GM18907 (cell line): ENCODE measurements at regions not wholly inside any gene's neighbourhood (a gene's known extent, or its start where the extent isn't known, plus 50 kb on each side); places are given as distances from the start of the nearest gene placed in this dataset.

Source experiments
- ATAC-seq: cut with Tn5 transposase; IDR thresholded peaks from one replicate; pipeline ENCODE4 v1.9.1; 2021; ENCODE audit warnings: mild to moderate bottlenecking, moderate library complexity; ENCODE audit not compliant: unreplicated experiment

- ATAC-seq: no peak
Observed at GRCh38 chr17:15112846-15113617, 152.1 kb downstream of the PMP22 start.

DNA sequence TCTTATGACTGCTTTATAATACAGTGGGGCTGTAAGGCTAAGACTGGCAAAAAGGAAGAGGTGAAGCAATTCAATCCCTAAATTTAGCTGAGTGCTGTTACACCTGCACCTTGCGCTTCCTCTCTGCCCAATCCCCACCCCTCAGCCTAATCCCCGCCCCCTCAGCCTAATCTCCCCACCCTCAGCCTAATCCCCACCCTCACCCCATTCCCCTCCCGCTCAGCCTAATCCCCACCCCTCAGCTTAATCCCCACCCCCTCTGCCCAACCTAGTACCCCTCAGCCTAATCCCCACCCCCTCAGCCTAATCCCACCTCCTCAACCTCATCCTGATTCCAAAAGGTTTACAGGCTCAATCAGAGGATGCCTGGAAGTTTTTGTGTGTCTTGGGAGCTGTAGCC, 155.5 kb downstream of the PMP22 start:
- ATAC-seq: no peak

DNA sequence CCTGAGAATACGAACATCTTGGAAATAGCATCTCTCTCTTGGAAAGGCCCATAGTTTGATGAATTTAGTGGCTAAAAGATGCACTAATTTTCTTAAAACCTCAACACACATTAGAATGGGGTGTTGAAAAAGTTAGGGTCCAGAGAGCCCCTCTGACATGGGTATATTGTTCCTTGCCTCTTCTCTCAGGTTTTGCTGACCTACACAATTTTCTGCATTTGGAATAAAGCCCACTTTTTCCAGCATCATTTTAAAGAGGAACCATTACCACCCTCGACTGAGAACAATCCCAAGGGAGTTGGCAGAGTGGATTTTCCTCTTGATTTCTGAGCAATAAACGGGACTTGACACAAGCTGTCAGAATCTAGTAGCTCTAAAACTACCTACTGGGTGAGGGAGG, 156.1 kb downstream of the PMP22 start:
- no peak for ATAC-seq

- ATAC-seq: no peak
Observed at GRCh38 chr17:15106540-15106939, 158.6 kb downstream of the PMP22 start.

- ATAC-seq: no peak
Observed at GRCh38 chr17:15103785-15104184, 161.3 kb downstream of the PMP22 start.

GRCh38 chr17:15101175-15101574, 164.0 kb downstream of the PMP22 start:
- ATAC-seq: no peak

DNA sequence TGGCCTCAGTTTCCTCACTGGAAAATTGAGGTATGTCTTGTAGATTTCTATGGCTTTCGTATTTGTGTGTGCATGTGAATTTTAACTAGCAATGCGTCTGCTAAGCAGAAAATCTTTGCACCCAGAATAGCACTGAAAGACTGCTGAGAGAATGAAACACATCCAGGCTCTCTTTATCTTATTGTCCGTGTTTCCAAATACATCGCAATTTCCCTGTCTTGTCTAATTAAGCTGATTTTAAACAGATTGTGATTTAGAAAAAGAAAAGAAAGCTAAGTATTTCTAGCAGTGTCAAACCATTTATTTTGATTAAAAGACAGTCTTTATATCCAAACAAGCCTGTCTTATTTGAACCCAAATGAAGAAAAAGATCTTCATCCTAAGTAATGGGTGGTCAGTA, 168.6 kb downstream of the PMP22 start:
- no peak for ATAC-seq

GRCh38 chr17:15095935-15096334, 169.2 kb downstream of the PMP22 start:
- ATAC-seq: no peak

GRCh38 chr17:15092762-15093161, 172.4 kb downstream of the PMP22 start:
- ATAC-seq: no peak

DNA sequence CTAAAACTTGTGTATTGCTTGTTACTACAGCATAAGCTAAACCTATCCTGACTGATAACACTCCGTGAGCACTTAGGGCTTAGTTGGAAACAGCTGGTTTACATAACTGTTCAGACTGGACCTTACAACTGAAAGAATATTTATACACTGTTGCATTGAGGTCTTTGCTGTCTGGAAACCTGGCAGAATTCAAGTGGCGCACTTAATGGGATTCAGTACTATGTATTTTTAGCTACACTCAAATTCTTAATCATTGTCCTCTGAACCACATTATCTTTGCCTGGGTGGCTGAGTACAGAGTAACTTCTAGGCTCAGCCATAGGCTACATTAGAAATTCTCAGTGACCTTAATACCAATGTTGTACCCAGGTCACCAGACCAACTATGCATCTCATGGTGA, 172.9 kb downstream of the PMP22 start:
- ATAC-seq: no peak

GRCh38 chr17:15091825-15092224, 173.3 kb downstream of the PMP22 start:
- ATAC-seq: no peak

GRCh38 chr17:15090533-15090932, 174.6 kb downstream of the PMP22 start:
- ATAC-seq: no peak

- no peak for ATAC-seq
Observed at GRCh38 chr17:15087946-15088345, 177.2 kb downstream of the PMP22 start.

DNA sequence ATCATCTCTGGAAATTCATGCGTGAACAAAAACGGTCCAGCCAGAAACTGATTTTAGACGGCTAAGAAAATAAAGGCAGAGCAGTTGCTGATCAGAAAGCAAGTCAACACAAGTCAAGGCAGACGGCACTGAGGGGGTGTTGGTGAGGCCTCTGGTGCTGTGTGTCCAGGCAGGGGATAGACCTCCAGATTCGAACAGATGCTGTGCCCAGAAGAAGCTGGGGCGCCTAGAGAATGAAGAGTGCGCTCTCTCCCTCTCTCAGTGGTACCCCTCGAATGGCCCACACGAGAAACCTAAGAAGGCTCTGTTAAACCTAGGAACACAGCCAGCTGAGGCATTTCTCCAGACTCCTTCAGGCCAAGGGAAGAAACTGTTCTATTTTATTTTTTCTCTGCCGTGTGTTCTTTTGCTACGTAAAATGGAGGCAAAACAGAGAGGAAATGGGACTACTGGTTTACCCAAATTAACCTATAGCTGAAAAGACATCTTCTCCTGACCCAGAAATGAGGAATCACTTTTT, 178.3 kb downstream of the PMP22 start:
- ATAC-seq: no peak

DNA sequence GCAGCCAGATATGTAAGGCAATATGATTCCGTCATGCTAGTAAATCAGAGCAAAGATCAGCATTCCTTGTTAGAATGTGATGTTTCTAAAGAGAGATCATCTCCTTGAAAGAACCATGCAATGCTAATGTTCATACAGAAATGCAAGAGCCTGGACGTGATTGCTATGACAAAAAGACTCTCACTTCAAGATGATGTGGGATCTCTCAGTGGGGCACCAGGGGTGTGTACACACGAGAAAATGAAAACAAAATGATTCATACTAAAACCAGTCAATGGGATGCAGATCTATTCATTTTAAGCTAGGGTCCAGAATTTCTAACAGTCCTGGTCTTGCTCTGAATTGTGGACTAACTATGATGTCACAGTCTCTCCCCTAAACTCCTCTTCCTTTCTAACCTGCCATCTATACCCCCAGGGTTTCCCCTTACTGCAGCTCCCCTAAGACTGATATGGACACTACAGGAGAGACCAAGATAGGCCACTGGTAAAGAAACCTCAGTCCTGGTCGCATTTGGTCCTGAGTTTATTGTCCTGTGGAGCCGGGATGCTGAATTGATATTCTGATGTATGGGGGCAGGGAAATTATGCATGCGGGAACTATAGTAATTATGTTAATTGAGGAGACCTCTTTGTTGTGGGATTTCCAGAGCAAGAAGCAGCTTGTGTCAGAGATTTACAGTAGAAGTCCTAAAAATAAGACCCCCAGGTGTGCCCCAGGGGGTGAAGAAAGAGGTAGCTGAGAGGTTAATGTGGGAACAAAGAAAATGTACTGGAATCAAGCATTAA, 179.0 kb downstream of the PMP22 start:
- ATAC-seq: no peak

DNA sequence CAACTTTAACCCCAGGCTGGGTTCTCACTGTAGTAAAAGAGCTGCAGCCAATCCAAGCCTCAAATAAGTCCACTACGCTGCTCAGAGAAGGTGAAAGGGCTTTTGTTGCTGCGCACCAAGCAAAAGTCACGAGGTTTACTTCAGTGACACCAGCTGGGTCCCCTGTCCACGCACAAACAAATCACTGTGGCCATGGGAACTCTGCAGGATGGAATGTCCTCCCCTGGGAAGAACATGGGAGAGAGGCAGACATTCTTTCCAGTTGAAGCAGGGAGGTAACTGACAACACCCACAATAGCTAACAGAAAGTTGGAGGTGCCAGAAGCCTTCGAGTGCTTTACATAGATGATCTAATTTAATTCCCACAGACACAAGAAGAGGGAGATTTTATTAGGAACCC, 181.9 kb downstream of the PMP22 start:
- no peak for ATAC-seq

DNA sequence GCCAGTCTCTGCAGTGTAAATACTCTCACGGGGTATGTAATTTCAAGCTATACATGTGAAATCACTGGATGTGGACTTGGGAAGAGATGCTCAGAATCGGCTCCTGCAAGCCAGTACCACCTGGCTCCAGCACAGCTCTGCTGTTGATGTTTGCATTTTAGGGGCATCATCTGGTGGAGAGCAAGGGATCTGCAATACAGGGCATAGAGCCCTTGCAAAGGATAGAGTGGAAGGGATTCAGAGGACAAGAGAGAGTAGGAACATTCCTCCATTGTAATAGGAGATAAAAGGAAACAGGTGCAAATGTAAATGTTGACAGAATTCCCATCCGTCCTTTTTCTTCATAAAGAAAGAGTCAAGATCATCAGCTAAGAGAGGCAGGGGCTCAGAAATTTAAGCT, 184.1 kb downstream of the PMP22 start:
- ATAC-seq: no peak

GRCh38 chr17:15078570-15078969, 186.6 kb downstream of the PMP22 start:
- ATAC-seq: no peak

- ATAC-seq: no peak
Observed at GRCh38 chr17:15076991-15077663, 188.0 kb downstream of the PMP22 start.

- ATAC-seq: no peak
Observed at GRCh38 chr17:15051933-15052332, 213.2 kb downstream of the PMP22 start.

DNA sequence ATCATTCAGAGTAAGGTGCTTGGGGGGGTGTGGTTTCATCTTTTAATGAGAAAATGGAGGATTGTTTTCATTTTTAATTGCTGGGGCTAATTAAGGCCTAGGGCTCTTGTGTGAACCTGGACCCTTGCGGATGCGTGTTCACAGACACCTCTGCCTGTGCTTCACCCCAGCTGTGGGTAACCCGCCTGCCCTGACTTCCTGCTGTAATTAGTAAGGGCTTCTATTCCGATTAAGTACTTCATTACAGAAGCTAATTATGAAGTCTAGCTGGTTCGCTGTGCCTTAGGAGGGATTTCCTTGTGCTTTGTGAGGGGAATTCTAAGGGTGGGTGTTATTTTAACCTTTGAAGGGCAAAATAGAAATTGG, 215.3 kb downstream of the PMP22 start:
- no peak for ATAC-seq
